NCI-H187 (cell line): ENCODE measurements at regions not wholly inside any gene's neighbourhood (a gene's known extent, or its start where the extent isn't known, plus 50 kb on each side); places are given as distances from the start of the nearest gene placed in this dataset.

Experiments
- DNase-seq, 2 experiments: peaks; one replicate each; lab custom pipeline; 2025; lab: John Stamatoyannopoulos, UW

DNA sequence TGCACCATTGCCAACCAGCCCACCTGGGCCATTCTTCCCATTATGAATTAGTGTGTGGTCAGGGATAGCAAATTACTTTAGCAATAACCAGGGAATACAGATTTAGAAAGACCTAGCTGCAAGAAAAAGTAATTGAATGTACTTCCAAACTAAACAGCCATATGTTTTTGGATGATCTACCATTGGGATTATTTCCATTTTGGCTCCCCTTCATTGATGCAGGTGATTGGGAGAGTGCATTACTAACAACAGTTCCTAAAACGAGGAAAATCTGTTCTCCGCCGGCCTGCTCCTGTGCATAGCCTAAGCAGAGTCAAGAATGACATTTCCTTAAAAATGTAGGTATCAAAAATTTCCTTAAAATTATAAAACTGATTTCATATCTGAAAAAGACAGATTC is 58.5 kb downstream of the MAIP1 start:
- DNase-seq, result no peak

GRCh38 chr2:200021449-200022114 is 66.2 kb downstream of the MAIP1 start:
- no peak for DNase-seq

DNA sequence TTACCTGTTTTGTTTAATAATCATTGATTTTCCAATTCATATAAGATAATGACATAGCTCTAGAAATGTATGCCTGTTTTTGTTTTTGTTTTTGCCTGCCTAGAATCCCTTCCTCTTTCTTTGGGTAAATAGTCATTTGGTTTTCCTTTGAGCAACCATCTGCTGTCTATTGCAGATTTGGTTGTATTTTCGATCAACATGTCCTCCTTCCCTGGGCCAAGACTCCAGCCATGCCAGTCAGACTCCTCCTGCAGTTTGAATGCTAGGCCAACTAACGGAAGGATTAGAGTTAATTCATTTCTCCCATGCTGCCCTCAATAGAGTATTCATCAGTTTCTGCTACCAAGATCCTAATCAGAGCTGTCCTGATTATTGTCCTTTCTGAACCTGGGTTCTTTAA is 67.1 kb downstream of the MAIP1 start:
- DNase-seq, result no peak

DNA sequence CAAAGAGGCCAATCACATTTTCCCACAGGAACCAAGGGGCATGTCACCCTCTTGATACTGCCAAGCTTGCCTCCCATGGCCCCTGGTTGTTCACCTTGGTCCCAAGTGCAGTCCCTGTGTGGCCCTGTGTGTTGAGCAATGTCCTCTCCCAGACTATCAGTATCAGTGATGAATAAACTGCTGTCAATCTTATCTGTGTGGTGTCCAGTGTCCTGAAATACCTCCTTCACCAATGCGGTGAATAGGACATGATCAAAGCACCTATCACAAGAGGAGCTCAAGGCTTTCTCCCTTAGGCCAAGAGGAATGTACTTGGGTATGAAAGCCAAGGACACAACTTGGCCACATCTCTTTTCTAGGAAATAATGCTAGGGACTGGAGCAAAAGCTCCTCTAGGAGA is 68.2 kb downstream of the MAIP1 start:
- DNase-seq, result no peak

GRCh38 chr2:200025717-200026116 is 70.3 kb downstream of the MAIP1 start:
- no peak for DNase-seq

DNA sequence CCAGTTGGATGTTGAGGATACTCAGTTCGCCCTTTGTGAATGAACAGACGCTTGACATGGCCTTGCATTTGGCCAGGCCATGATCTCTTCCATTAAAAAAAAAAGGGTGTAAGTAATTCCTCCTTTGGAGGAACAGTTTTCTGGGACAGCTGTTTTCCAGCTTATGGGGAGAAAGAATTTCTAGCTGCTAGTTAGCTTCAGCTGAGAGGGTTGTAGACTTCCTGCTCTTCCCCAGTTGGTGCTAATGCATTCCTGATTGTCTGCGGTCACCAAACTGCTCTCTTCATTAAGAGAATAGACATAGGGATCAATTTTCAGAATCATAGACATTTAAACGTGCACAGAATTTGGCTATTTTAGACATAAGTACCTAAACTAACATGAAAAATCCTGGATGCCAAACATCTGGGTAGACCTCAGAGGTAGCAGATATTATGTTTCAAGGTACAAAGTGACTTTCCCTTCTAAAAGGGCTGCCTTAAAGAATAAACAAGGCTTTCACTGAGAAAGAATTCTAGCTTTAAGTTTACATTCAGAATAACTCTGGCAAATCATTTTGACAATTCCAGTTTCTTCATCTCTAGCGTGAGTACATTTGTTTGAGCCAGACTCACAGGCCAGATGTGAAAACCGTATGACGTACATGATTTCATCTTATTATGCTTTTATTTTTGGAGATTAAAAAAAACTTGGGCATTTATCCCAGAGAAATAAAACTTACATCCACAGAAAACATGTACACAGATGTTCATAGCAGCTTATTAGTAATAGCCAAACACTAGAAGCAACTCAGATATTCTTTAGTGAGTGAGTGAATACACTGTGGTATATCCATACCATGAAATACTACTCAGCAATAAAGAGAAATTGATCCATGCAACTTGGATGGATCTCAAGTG is 71.2 kb downstream of the MAIP1 start:
- no peak for DNase-seq

DNA sequence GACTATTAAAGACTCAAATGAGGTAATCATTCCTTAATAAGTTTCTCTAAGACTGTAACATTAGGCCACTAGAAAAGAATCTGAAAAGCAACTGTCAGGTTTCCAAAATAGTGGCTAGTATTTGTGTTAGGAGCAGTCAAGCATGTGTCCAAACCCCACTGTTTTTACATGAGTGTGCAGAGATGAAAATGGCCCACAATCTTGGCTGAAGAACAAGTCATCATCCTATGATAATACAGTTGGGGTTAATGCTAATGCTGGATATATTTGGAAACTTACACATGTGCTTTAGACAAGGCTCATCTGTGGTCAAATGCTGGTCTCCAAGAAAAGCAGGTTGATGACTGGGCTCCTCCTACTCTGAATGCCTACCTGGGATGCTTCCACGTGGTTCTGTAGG is 73.6 kb downstream of the MAIP1 start:
- DNase-seq, result no peak

DNA sequence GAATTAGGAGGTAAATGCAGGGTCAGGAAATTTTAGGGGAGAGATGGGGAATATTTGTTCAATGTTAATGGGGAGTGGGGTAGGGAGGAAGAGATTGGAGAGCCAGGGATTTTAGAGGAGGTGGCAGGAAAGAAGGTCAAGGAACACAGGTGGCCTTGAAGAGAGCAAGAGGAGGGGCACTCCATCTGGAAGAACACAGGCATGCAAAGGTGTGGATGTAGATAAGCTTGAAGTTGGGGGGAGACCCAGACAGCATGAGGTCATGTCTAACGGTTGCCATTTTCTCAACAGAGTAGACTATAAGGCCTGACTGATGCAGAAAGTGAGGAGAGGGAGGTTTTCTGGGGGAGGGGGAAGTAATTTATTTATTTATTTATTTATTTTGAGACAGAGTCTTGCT is 77.5 kb downstream of the MAIP1 start:
- no peak for DNase-seq

DNA sequence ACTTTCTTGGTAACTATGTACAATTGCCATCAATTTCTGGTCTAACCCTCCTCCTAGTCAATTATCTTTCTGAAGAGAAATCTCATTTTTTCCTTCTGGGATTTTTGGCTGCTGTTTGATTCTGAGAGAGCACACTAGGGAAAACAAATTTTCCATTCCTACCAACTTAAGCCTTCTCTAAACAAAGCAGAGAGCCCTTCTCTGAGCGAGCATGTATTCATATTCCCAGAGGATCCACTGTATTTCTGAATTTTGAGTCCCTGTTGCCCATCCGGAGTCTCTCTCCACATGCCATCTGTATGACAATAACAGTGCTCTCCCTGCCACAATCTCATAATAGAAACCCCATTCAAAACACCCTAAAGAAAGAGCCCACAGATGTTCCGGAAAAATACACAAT is 78.5 kb downstream of the MAIP1 start:
- DNase-seq, result no peak

DNA sequence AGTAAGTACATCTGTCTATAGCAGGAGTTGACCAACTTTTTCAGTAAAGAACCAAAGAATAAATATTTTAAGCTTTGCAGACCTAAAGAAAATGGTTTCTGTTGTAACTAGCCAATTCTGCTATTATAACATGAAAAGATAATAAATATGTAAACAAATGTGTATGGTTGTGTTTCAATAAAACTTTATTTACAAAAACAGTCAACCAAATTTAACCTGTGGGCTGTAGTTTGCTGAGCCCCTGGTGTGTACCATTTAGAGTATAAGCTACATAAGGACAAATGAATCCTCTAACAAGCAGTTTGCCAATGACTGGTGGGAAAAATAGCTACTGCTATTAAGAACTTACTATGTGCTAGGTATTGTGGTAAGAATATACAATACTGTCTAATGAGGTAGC is 79.4 kb downstream of the MAIP1 start:
- DNase-seq, result no peak

- no peak for DNase-seq
These were observed 84.6 kb downstream of the MAIP1 start for GRCh38 chr2:200039724-200040650.

- DNase-seq, result no peak
These were observed 85.4 kb downstream of the MAIP1 start for GRCh38 chr2:200040831-200041230.

DNA sequence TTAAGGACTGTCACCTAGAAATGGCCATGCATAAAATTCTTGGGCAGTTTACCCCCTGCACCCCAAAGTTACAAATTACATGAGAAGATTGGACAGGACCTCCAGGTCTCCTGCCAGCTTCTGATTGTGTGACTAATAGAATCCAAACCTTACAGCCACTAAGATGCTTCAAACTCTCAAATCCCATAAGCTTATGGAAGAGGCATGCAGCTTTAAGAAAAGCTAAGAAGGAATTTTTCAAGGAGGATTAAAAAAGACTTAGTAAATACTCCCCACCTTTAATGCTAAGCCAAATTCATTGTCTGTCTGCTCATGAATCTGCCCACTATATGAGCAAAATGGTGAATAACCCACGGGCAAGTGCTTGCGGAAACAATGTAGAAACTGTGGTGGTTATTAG is 86.3 kb downstream of the MAIP1 start:
- no peak for DNase-seq

DNA sequence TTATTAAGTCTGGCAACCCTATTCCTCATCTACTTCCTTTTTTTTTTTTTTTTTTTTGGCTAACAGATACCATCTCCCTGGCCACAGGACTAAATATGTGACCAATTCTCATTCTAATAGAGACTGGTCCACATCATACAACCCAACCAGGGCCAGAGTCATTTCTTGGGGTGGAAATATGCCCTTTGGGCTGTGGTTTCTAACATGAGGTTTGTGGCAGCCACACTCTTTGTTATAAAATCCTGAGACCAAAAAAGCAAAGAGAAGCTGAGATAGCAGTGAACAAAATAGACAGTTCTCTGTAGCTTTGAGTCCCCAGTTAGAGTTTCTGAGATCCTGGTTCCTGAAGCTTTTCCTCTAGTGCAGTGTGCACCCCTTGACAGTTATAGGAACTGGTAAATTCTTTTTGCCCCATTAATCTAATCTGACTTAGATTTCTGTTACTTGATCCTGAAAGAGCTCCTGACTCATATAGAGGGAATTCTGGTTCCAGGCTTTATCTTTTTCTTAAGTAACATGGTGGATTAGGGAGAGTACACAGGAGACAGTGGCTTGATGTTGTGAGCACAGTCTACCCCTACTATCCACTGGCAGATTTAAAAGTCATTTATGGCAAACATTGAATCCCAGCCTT is 86.8 kb downstream of the MAIP1 start:
- no peak for DNase-seq

DNA sequence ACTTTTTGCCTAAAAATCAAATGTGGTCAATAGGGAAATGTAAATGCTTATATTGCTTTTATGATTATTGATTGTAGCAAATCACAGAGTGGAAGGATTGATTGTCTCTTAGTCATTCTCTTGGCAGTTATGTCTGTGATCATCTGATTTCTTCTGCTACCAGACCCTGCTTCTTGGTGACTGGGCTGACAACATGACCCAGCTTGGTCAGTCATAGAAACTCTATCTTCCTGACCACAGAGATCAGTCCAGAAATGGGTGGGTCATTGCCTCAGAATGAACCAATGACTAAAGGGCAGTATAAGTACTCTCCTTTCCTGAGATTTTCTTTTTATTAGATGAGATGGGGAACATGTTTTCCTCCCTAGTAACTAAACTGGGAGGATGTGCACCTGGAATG is 87.6 kb downstream of the MAIP1 start:
- no peak for DNase-seq

DNA sequence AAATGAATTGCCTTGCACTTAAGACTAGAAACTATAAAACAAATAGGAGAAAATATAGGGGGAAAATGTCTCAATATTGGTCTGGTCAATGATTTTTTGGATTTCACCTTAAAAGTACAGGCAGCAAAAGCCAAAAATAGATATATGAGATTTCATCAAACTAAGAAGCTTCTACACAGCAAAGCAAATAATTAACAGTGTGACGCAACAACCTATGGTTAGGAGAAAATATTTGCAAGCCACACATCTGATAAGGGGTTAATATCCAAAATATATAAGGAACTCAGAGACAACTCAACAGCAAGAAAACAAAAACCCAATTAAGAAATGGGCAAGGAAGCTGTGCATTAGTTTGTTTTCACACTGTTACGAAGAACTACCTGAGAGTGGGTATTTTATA is 89.1 kb downstream of the MAIP1 start:
- no peak for DNase-seq

- no peak for DNase-seq
These were observed 93.0 kb downstream of the MAIP1 start for GRCh38 chr2:200048421-200048820.

- DNase-seq, result no peak
These were observed 93.7 kb downstream of the MAIP1 start for GRCh38 chr2:200049086-200049485.

- no peak for DNase-seq
These were observed 95.7 kb downstream of the MAIP1 start for GRCh38 chr2:200050921-200051610.

DNA sequence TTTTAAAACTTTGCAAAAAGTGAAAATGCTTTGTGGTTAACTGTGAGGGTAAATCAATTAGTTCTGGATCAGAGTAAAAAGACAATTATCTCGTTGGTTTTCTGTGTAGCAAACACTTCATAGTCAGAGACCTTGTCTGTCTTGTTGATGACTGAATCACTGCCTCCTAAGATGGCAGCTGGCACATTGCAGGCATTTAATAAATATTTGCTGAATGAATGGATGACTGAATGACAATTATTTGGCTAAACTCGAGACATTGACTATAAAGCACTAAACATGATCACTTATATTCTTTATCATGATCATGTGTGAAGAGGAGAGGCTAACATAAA is 96.2 kb downstream of the MAIP1 start:
- no peak for DNase-seq

- no peak for DNase-seq
These were observed 97.2 kb downstream of the MAIP1 start for GRCh38 chr2:200052627-200053026.
